Endothelial cell of umbilical vein (primary cell): ENCODE measurements at regions not wholly inside any gene's neighbourhood (a gene's known extent, or its start where the extent isn't known, plus 50 kb on each side); places are given as distances from the start of the nearest gene placed in this dataset.
A peak's percentile ranks its signal among the peaks of the same experiment; 100 is the strongest.

Experiments
- BruUV-seq: library from RNA; stranded (reverse); fragments of 400-500 nt; replicated peaks from 2 replicates; lab custom pipeline; 2021; lab: Mats Ljungman, UMichigan
- CTCF ChIA-PET: fragments of 300-600, 350-600 bp; sonication (Branson Sonifier 250); formaldehyde crosslinking; loops from one replicate; lab custom pipeline; 2021; ENCODE audit warnings: antibody characterized with exemption, inconsistent platforms; lab: Charles Lee
- POLR2A ChIA-PET: fragments of 300-600, 350-600 bp; sonication (Branson Sonifier 250); formaldehyde crosslinking; loops from one replicate; lab custom pipeline; 2021; ENCODE audit warnings: antibody characterized with exemption, inconsistent platforms; lab: Charles Lee
- DNase-seq: peaks from one replicate; pipeline ENCODE4 v3.0.0-alpha.2; 2011; ENCODE audit warnings: low read depth, low spot score
- FAIRE-seq: peaks from 2 replicates; lab custom pipeline; 2011; peaks lifted over from hg19 to GRCh38; lab: Jason Lieb, UNC
- H2AFZ ChIP-seq: 2 replicates; pipeline ENCODE4 v1.6.0; 2012; ENCODE audit warnings: low read depth, low read length, control low read depth, inconsistent platforms
- H3K27ac ChIP-seq: 2 replicates; pipeline ENCODE4 v1.5.1; 2011; ENCODE audit warnings: low read depth, mild to moderate bottlenecking, control low read depth, low read length, moderate library complexity; ENCODE audit not compliant: insufficient read depth
- H3K27me3 ChIP-seq, 2 experiments: 2 replicates each; pipeline versions ENCODE4 v1.6.0 to v1.6.1; 2011; ENCODE audit warnings: low read length in 2 of 2, mixed read lengths in 1 of 2; ENCODE audit not compliant: control insufficient read depth in 2 of 2, insufficient read depth in 2 of 2
- H3K36me3 ChIP-seq, 2 experiments: 2 replicates in 1 of 2; 3 replicates in 1 of 2; pipeline ENCODE4 v1.5.1; 2011; ENCODE audit warnings: low read length in 2 of 2, mild to moderate bottlenecking in 1 of 2, moderate library complexity in 1 of 2; ENCODE audit not compliant: control insufficient read depth in 2 of 2, insufficient read depth in 2 of 2; ENCODE audit errors: extremely low read depth in 1 of 2
- H3K4me1 ChIP-seq: 3 replicates; pipeline ENCODE4 v1.5.1; 2011; ENCODE audit warnings: mild to moderate bottlenecking, low read length; ENCODE audit not compliant: control insufficient read depth, insufficient read depth; ENCODE audit errors: extremely low read depth
- H3K4me2 ChIP-seq: 2 replicates; pipeline ENCODE4 v1.6.1; 2011; ENCODE audit warnings: low read length, control low read depth, mixed read lengths; ENCODE audit not compliant: insufficient read depth
- H3K4me3 ChIP-seq, 3 experiments: fragments of 200-600 bp in 1 of 3; sonication (generic), shearing (Covaris generic) in 1 of 3; replicated peaks in 1 of 3; 2 replicates each; pipeline ENCODE4 v1.5.1; 2011 to 2016; ENCODE audit warnings: control low read depth in 3 of 3, low read length in 3 of 3, mild to moderate bottlenecking in 2 of 3, inconsistent platforms in 1 of 3, low read depth in 1 of 3, moderate library complexity in 1 of 3; ENCODE audit not compliant: insufficient read depth in 1 of 3
- H3K79me2 ChIP-seq: 2 replicates; pipeline ENCODE4 v1.6.0; 2012; ENCODE audit warnings: low read length, inconsistent platforms; ENCODE audit not compliant: control insufficient read depth, insufficient read depth
- H3K9ac ChIP-seq: replicated peaks from 2 replicates; pipeline ENCODE3; 2011; ENCODE audit warnings: low read length, control low read depth; ENCODE audit not compliant: insufficient read depth; ENCODE audit errors: extremely low read depth
- H3K9me1 ChIP-seq: replicated peaks from 3 replicates; pipeline ENCODE4 v1.6.0; 2011; ENCODE audit warnings: mild to moderate bottlenecking, low read length; ENCODE audit not compliant: control insufficient read depth, insufficient read depth; ENCODE audit errors: extremely low read depth
- H3K9me3 ChIP-seq: replicated peaks from 2 replicates; pipeline ENCODE4 v1.5.1; 2012; ENCODE audit warnings: low read length, inconsistent platforms; ENCODE audit not compliant: control insufficient read depth, insufficient read depth
- H4K20me1 ChIP-seq: replicated peaks from 2 replicates; pipeline ENCODE3; 2011; ENCODE audit warnings: mild to moderate bottlenecking, low read length; ENCODE audit not compliant: control insufficient read depth, insufficient read depth; ENCODE audit errors: extremely low read depth
- EZH2 ChIP-seq: IDR thresholded peaks from 2 replicates; pipeline ENCODE4 v1.6.1; 2012; ENCODE audit warnings: borderline replicate concordance, low read depth, mild to moderate bottlenecking, moderate library complexity, low read length, inconsistent platforms; ENCODE audit not compliant: severe bottlenecking
- GATA2 ChIP-seq: IDR thresholded peaks from 2 replicates; pipeline ENCODE4 v1.7.0; 2011; ENCODE audit warnings: low read depth, mild to moderate bottlenecking, moderate library complexity, mixed read lengths, low read length; ENCODE audit not compliant: insufficient read length, insufficient read depth
- MYC ChIP-seq: IDR thresholded peaks from one replicate; pipeline ENCODE4 v1.6.1; 2011; ENCODE audit warnings: mild to moderate bottlenecking, low read depth, low read length
- POLR2A ChIP-seq: IDR thresholded peaks from 2 replicates; pipeline ENCODE4 v1.6.1; 2012; ENCODE audit warnings: low read depth, mild to moderate bottlenecking, control low read depth, low read length
- POLR2AphosphoS5 ChIP-seq: IDR thresholded peaks from 2 replicates; pipeline ENCODE4 v1.6.1; 2012; ENCODE audit warnings: low read depth, mild to moderate bottlenecking, control low read depth, low read length, moderate library complexity; ENCODE audit not compliant: insufficient read depth
- dilution Hi-C: fragments of 300-500 bp; cut with MboI; formaldehyde crosslinking; loops from one replicate; pipeline ENCODE4 v1.15.0; 2019; ENCODE audit warnings: low sequenced_read_pairs; ENCODE audit not compliant: extremely low pct_ligation_motif_present
- intact Hi-C: fragments of 100-400 bp; cut with micrococcal nuclease; formaldehyde crosslinking; loops from one replicate; pipeline ENCODE4 v1.10.0; 2022
- TF ChIP-seq, protein P1 (sequence below), 2 donors: IDR thresholded peaks; 1 replicate in 1 of 2; 2 replicates in 1 of 2; pipeline ENCODE4 v1.5.1; 2011; ENCODE audit warnings: low read length in 2 of 2, mild to moderate bottlenecking in 2 of 2, moderate library complexity in 2 of 2, control low read depth in 1 of 2, inconsistent platforms in 1 of 2, low read depth in 1 of 2; ENCODE audit not compliant: insufficient read depth in 1 of 2; ENCODE audit errors: extremely low read depth in 1 of 2

DNA sequence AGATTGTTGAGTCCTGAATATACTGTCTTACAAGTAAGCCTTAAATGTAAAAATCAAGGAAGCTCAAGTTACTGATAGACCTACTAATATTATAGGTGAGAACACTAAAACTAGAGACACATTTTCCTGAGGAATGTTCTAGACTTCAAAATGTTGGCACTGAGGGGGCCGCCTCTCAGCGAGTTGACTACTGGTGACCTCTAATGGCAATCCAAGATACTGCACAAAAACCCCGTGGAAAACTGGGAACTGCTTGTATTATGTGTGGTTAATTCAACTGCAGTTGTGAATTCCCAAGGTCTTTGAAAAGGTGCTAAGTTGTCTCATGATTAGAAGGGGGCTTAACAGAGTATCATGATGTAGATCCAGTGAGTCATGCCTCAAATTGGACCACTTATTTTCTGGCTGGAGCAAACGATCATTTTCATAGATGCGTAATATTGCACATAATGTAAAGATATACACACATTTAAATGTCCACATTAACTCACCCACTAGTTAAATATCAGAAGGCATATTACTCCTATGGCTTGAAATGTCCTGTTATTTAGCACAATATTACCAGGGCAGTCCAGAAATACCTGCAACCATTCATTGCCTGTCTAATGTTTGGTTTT, 336.2 kb downstream of the FOXA2 start:
- BruUV-seq, result no TSS peak
- dilution Hi-C loops, result no loop called here
- FAIRE-seq, result peak; percentile 57

DNA sequence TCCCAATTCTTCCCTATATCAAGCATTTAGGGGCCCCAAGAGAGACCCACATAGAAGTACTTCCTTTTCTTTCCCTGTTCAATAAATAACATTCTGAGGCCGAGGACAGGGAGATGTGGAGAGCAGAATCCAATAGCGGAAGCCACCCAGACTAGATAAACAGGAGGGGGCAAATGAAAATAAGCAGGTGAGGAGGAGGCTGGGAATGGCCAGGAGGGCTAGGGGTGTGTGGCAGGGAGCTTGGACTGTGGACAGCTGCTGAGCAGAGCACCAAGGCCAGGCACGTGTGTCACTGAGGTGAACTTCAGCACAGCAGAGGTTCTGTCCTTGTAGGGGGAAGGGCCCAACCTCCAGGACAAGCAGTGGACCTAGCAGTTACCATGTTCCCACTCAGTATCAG, 339.2 kb downstream of the FOXA2 start:
- no peaks in the 10 kb centered on the region for H3K9me3 ChIP-seq
- H4K20me1 ChIP-seq, result no peaks in the 10 kb centered on the region
- H3K27me3 ChIP-seq, result no peaks in the 10 kb centered on the region
- H3K9ac ChIP-seq, result no peak overlapping the region
- H3K4me3 ChIP-seq, result no peak overlapping the region
- intact Hi-C loops, result no loop called here
- DNase-seq, result no peak
- H3K36me3 ChIP-seq, result no peaks in the 10 kb centered on the region
- H3K27ac ChIP-seq, result no peak overlapping the region
- ChIA-PET POLR2A (no interaction called here), CTCF (no interaction called here)
- no peaks in the 10 kb centered on the region for H3K9me1 ChIP-seq
- H3K79me2 ChIP-seq, result no peaks in the 10 kb centered on the region
- dilution Hi-C loops, result no loop called here
- no peaks in the 10 kb centered on the region for H3K4me1 ChIP-seq
- BruUV-seq, result no TSS peak
- no peak for FAIRE-seq
- no peak overlapping the region for H2AFZ ChIP-seq
- TF ChIP-seq GATA2, result no peak
- no peak for TF ChIP-seq EZH2
- TF ChIP-seq MYC, result no peak
- TF ChIP-seq, protein P1, sequence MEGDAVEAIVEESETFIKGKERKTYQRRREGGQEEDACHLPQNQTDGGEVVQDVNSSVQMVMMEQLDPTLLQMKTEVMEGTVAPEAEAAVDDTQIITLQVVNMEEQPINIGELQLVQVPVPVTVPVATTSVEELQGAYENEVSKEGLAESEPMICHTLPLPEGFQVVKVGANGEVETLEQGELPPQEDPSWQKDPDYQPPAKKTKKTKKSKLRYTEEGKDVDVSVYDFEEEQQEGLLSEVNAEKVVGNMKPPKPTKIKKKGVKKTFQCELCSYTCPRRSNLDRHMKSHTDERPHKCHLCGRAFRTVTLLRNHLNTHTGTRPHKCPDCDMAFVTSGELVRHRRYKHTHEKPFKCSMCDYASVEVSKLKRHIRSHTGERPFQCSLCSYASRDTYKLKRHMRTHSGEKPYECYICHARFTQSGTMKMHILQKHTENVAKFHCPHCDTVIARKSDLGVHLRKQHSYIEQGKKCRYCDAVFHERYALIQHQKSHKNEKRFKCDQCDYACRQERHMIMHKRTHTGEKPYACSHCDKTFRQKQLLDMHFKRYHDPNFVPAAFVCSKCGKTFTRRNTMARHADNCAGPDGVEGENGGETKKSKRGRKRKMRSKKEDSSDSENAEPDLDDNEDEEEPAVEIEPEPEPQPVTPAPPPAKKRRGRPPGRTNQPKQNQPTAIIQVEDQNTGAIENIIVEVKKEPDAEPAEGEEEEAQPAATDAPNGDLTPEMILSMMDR (IDR thresholded peaks at IDR 0.05; ENCODE audit: extremely low read depth in 1 of 2, insufficient read depth in 1 of 2, low read depth in 1 of 2, low read length in 2 of 2), result no peak
- H3K4me2 ChIP-seq, result no peak overlapping the region

More for the DNA sequence above, 336.2 kb downstream of the FOXA2 start:
- ChIA-PET POLR2A (no interaction called here), CTCF (no interaction called here)
- TF ChIP-seq EZH2 (no peak), POLR2A (no peak), POLR2AphosphoS5 (no peak), MYC (no peak)
- TF ChIP-seq, protein P1 (IDR thresholded peaks at IDR 0.05; ENCODE audit: extremely low read depth in 1 of 2, insufficient read depth in 1 of 2, low read depth in 1 of 2, low read length in 2 of 2), result peak; percentile 18 to 27
- H3K4me1 ChIP-seq, result no peaks in the 10 kb centered on the region
- H3K9ac ChIP-seq, result no peak overlapping the region
- intact Hi-C loops, result no loop called here
- H3K36me3 ChIP-seq, result no peaks in the 10 kb centered on the region
- H4K20me1 ChIP-seq, result no peaks in the 10 kb centered on the region
- H3K9me3 ChIP-seq, result no peaks in the 10 kb centered on the region
- no peaks in the 10 kb centered on the region for H3K79me2 ChIP-seq
- no peak overlapping the region for H3K4me3 ChIP-seq
- H3K9me1 ChIP-seq, result no peaks in the 10 kb centered on the region
- peak; percentile 2 for DNase-seq
- H3K27ac ChIP-seq, result no peak overlapping the region
- H3K4me2 ChIP-seq, result no peak overlapping the region
- no peak overlapping the region for H2AFZ ChIP-seq
- no peaks in the 10 kb centered on the region for H3K27me3 ChIP-seq
